Esophagus muscularis mucosa (tissue), 3 donors: ENCODE measurements at regions not wholly inside any gene's neighbourhood (a gene's known extent, or its start where the extent isn't known, plus 50 kb on each side); places are given as distances from the start of the nearest gene placed in this dataset.

Experiments used
- CTCF ChIP-seq, 3 experiments: fragments of 200-600 bp in 2 of 3; fragments of 450-650 bp in 1 of 3; sonication (generic) in 2 of 3; IDR thresholded peaks; one replicate each; pipeline ENCODE4 v1.5.1; 2017 to 2019; ENCODE audit warnings: antibody characterized with exemption in 3 of 3, mild to moderate bottlenecking in 2 of 3, moderate library complexity in 1 of 3
- EP300 ChIP-seq: sonication (generic); formaldehyde crosslinking; IDR thresholded peaks from one replicate; pipeline ENCODE4 v1.6.1; 2017; ENCODE audit warnings: antibody characterized with exemption

DNA sequence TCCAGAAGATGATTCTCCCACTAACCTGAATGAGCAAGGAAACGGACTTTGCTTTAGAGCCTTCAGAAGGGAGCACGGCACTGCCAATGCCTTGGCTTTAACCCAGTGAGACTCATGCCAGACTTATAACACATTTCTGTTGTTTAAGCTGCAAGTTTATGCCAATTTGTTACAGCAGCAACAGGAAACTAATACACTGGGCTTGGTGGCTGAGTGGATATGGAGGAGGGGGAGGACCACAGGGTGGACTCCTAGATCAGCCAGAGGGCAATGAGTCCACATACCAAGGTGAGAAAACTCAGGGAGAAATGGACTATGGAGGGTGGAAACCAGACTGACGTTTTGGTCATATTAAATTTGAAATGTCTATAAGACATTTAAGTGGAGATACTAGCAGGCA is 156.2 kb upstream of the KCNJ6 start:
- TF ChIP-seq CTCF (IDR thresholded peaks at IDR 0.05) (no peak), EP300 (no peak)
